GM23248 (cell line): ENCODE measurements at regions not wholly inside any gene's neighbourhood (a gene's known extent, or its start where the extent isn't known, plus 50 kb on each side); places are given as distances from the start of the nearest gene placed in this dataset.

Experiments used
- DNase-seq: peaks from one replicate; pipeline ENCODE4 v3.0.0-alpha.2; 2015
- H2AFZ ChIP-seq: fragments of 200-600 bp; sonication (generic); 2 replicates; pipeline ENCODE4 v1.6.1; 2016; ENCODE audit warnings: antibody characterized with exemption
- H3F3A ChIP-seq: fragments of 200-600 bp; sonication (generic); 2 replicates; pipeline ENCODE4 v1.6.1; 2016; ENCODE audit warnings: mild to moderate bottlenecking, antibody characterized with exemption, mixed run types; ENCODE audit not compliant: insufficient read depth
- H3K27ac ChIP-seq: fragments of 200-600 bp; sonication (generic); 2 replicates; pipeline ENCODE4 v1.5.1; 2016; ENCODE audit warnings: mild to moderate bottlenecking
- H3K27me3 ChIP-seq: fragments of 200-600 bp; sonication (generic); replicated peaks from 2 replicates; pipeline ENCODE4 v1.6.1; 2016; ENCODE audit warnings: mild to moderate bottlenecking; ENCODE audit not compliant: insufficient read depth
- H3K36me3 ChIP-seq: fragments of 200-600 bp; sonication (generic); 2 replicates; pipeline ENCODE4 v1.6.1; 2016; ENCODE audit warnings: low read depth, mild to moderate bottlenecking
- H3K4me1 ChIP-seq: fragments of 200-600 bp; sonication (generic); 2 replicates; pipeline ENCODE4 v1.6.1; 2016; ENCODE audit warnings: mild to moderate bottlenecking; ENCODE audit not compliant: insufficient read depth
- H3K4me2 ChIP-seq: fragments of 200-600 bp; sonication (generic); one replicate; pipeline ENCODE4 v1.6.1; 2016; ENCODE audit warnings: mild to moderate bottlenecking; ENCODE audit not compliant: unreplicated experiment
- H3K4me3 ChIP-seq: fragments of 200-600 bp; sonication (generic); 2 replicates; pipeline ENCODE4 v1.5.1; 2016; ENCODE audit warnings: mild to moderate bottlenecking
- H3K79me2 ChIP-seq: fragments of 200-600 bp; sonication (generic); 2 replicates; pipeline ENCODE4 v1.6.1; 2016; ENCODE audit warnings: mild to moderate bottlenecking; ENCODE audit not compliant: insufficient read depth
- H3K9ac ChIP-seq: fragments of 200-600 bp; sonication (generic); 2 replicates; pipeline ENCODE4 v1.6.1; 2016; ENCODE audit warnings: mild to moderate bottlenecking
- H3K9me2 ChIP-seq: fragments of 200-600 bp; sonication (generic); 2 replicates; pipeline ENCODE4 v1.6.1; 2016; ENCODE audit warnings: mixed run types, mild to moderate bottlenecking, moderate library complexity; ENCODE audit not compliant: insufficient read depth
- H3K9me3 ChIP-seq: fragments of 200-600 bp; sonication (generic); one replicate; pipeline ENCODE4 v1.6.1; 2017; ENCODE audit warnings: low read depth
- H4K20me1 ChIP-seq: fragments of 200-600 bp; sonication (generic); 2 replicates; pipeline ENCODE4 v1.6.0; 2016; ENCODE audit not compliant: insufficient read depth
- EZH2 ChIP-seq: fragments of 200-600 bp; sonication (generic); IDR thresholded peaks from 2 replicates; pipeline ENCODE4 v1.6.1; 2018; ENCODE audit warnings: antibody characterized with exemption, mild to moderate bottlenecking; ENCODE audit not compliant: insufficient read depth, poor library complexity, severe bottlenecking
- EZH2phosphoT487 ChIP-seq: fragments of 200-600 bp; sonication (generic); IDR thresholded peaks from 2 replicates; pipeline ENCODE4 v1.6.1; 2018; ENCODE audit warnings: antibody characterized with exemption, moderate library complexity, mild to moderate bottlenecking, low read depth; ENCODE audit not compliant: insufficient read depth
- WGBS, 2 experiments: methylation state at CpG; one replicate each; pipeline ENCODE4 v1.1.6; 2015 to 2017; ENCODE audit warnings: low lambda C conversion rate in 2 of 2, low coverage in 1 of 2; ENCODE audit errors: missing lambda C conversion rate in 2 of 2; 5-methylcytosine and 5-hydroxymethylcytosine counted together
- in situ Hi-C: fragments of 300-500 bp; cut with MboI; formaldehyde crosslinking; loops from 2 replicates; pipeline ENCODE4 v1.15.0; 2020

DNA sequence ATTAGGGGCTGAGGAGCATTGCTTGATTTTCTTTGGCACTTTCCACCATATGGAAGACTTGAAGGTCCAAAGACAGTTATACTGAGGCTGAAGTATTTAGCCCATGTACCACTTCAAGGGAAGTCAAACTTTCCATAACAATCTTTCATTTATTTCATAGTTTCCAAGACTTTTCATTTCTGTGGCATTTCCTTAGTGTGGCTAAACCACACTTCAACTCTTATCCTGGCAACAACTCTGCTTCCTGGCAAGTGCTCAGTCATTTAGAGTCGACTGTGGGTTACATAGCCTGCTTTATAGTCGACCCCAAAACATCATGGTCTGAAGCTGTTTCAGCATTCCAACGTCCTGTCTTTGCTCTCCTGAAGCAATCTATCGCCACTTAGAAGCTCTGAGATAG, 343.0 kb upstream of the SEMA3D start:
- in situ Hi-C loops, result no loop called here
- 16 to 22% methylated on average over 4 of the region's 4 CpGs for WGBS, 2 experiments
- no peaks in the 10 kb centered on the region for H3K9me3 ChIP-seq
- peak overlapping the region; percentile 14; the same call in 1 of the 2 replicates for H3K9ac ChIP-seq
- H4K20me1 ChIP-seq, result no peaks in the 10 kb centered on the region
- peak overlapping the region; percentile 28; the same call in 1 of the 2 replicates for H2AFZ ChIP-seq
- TF ChIP-seq EZH2, result no peak
- peak; percentile 76 for DNase-seq
- H3K79me2 ChIP-seq, result no peaks in the 10 kb centered on the region
- H3F3A ChIP-seq, result peaks cover 24% of the 10 kb centered on the region
- H3K27me3 ChIP-seq, result no peaks in the 10 kb centered on the region
- peak overlapping the region; percentile 53 for H3K4me2 ChIP-seq
- H3K4me1 ChIP-seq, result peaks cover 37% of the 10 kb centered on the region
- H3K9me2 ChIP-seq, result no peaks in the 10 kb centered on the region; the same call in 1 of the 2 replicates
- no peaks in the 10 kb centered on the region for H3K36me3 ChIP-seq
- H3K4me3 ChIP-seq, result 0 out of 2 replicates have a peak overlapping the region, but pooled peaks have one; percentile 18
- peak overlapping the region; percentile 73 for H3K27ac ChIP-seq

DNA sequence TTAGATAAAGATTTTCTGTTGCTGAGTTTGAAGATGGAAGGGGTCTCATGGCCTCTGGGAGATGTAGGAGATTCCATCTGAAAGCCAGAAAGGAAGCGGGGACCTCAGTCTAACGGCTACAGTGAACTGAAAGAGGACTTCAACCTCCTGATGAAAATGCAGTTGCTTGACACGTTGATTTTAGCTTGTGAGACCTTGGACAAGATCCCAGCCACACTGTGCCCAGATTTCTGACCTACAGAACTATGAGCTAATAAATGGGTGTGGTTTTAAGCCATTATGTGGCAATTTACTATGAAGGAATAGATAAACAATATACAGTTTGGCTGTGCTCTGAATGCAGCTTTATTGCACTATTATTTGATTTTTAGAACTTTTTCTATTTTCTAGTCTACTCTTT, 342.3 kb upstream of the SEMA3D start:
- peak overlapping the region; percentile 53 for H3K4me2 ChIP-seq
- peak; percentile 72 for DNase-seq

DNA sequence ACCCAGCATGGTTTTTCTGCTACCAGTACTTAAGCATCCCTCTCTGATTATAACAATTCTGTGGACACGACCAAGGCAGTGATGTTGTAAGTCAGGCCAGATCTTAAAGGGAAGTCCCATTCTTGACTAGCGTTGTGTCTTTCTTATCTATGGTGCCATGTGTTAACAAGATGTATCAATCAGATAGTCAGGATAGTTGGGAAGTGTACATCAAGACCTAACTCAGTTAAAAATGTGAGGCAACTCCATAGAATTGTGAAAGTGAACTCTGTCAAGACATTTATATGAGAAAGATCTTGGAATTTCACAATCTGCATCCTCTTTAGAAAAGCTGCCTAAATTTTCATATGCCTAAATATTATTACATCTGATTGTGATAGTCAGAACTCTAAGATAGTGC, 341.7 kb upstream of the SEMA3D start:
- H3K4me3 ChIP-seq, result no peak overlapping the region
- H3K4me1 ChIP-seq, result peaks cover 37% of the 10 kb centered on the region
- in situ Hi-C loops, result no loop called here
- H3K27me3 ChIP-seq, result no peaks in the 10 kb centered on the region
- peak overlapping the region; percentile 53 for H3K4me2 ChIP-seq
- peak overlapping the region; percentile 73 for H3K27ac ChIP-seq
- no peaks in the 10 kb centered on the region for H4K20me1 ChIP-seq
- no peak overlapping the region for H2AFZ ChIP-seq
- no peaks in the 10 kb centered on the region for H3K9me3 ChIP-seq
- peak; percentile 41 for DNase-seq
- peaks cover 24% of the 10 kb centered on the region for H3F3A ChIP-seq
- no peaks in the 10 kb centered on the region; the same call in 1 of the 2 replicates for H3K9me2 ChIP-seq
- no peak overlapping the region for H3K9ac ChIP-seq
- no peak for TF ChIP-seq EZH2
- TF ChIP-seq EZH2phosphoT487, result no peak
- 54 to 56% methylated on average over 2 of the region's 2 CpGs for WGBS, 2 experiments
- H3K36me3 ChIP-seq, result no peaks in the 10 kb centered on the region
- no peaks in the 10 kb centered on the region for H3K79me2 ChIP-seq

More for the DNA sequence above, 342.3 kb upstream of the SEMA3D start:
- Histone ChIP-seq H3K9ac (0 out of 2 replicates have a peak overlapping the region, but pooled peaks have one; percentile 14), H3K4me1 (peaks cover 37% of the 10 kb centered on the region), H3K9me2 (no peaks in the 10 kb centered on the region; the same call in 1 of the 2 replicates), H3K9me3 (no peaks in the 10 kb centered on the region), H3K36me3 (no peaks in the 10 kb centered on the region), H3K4me3 (no peak overlapping the region), H3K27ac (peak overlapping the region; percentile 73), H3K27me3 (no peaks in the 10 kb centered on the region), H3F3A (peaks cover 24% of the 10 kb centered on the region), H4K20me1 (no peaks in the 10 kb centered on the region), H3K79me2 (no peaks in the 10 kb centered on the region), H2AFZ (no peak overlapping the region)
- TF ChIP-seq EZH2phosphoT487 (no peak), EZH2 (no peak)
- in situ Hi-C loops, result no loop called here
- WGBS, 2 experiments, result 53 to 54% methylated on average over 3 of the region's 3 CpGs

DNA sequence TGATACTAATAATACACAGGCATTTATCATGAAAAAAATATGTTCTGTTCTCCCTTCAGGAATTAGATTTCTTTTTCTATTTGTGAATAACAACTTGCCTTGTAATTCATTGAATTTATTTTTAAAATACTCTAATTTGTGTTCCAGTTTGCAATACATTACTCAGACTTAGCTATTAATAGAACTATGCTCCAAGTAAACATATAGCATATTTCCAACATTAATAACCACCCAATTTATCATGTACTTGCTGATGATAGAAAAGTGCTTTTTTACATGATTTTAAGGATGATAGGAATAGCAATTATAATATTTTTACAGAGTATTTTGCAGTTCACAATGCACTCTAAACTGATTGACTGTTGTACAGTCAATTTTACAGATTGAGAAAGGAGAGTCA, 338.8 kb upstream of the SEMA3D start:
- in situ Hi-C loops, result no loop called here
- Histone ChIP-seq H3K27ac (0 out of 2 replicates have a peak overlapping the region, but pooled peaks have one; percentile 4), H3F3A (peaks cover 24% of the 10 kb centered on the region), H3K79me2 (no peaks in the 10 kb centered on the region), H3K36me3 (no peaks in the 10 kb centered on the region), H2AFZ (no peak overlapping the region), H3K9me3 (no peaks in the 10 kb centered on the region), H3K4me2 (peak overlapping the region; percentile 28), H3K9me2 (no peaks in the 10 kb centered on the region), H3K27me3 (no peaks in the 10 kb centered on the region), H3K4me3 (no peak overlapping the region), H4K20me1 (no peaks in the 10 kb centered on the region), H3K4me1 (peaks cover 35% of the 10 kb centered on the region), H3K9ac (no peak overlapping the region)
- TF ChIP-seq EZH2phosphoT487 (no peak), EZH2 (no peak)
- DNase-seq, result peak; percentile 26

DNA sequence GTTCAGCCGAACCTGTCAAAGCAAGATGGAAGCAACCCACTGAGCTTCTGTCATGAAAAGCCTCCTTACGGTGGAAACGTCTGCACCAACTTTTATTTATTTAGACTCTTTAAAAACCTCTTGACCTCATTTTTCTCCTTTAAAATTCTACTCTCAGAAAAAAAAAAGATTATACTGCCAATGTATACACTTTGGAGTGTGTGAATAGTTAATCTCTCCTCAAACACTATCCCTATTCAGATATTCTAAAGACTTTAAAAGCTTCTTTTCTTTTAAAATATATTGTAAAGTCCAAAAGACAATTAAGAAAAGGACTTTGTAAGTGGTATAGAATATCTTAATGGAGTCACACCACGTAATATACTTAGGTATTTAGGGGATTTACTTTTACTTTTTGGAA, 335.2 kb upstream of the SEMA3D start:
- DNase-seq, result no peak
- Histone ChIP-seq H3K9ac (no peak overlapping the region), H3K4me3 (no peak overlapping the region), H4K20me1 (no peaks in the 10 kb centered on the region), H2AFZ (no peak overlapping the region), H3K27ac (no peak overlapping the region), H3K9me3 (no peaks in the 10 kb centered on the region), H3K4me1 (peaks cover 9% of the 10 kb centered on the region), H3K36me3 (no peaks in the 10 kb centered on the region), H3K79me2 (no peaks in the 10 kb centered on the region), H3K4me2 (no peak overlapping the region), H3K27me3 (no peaks in the 10 kb centered on the region), H3K9me2 (no peaks in the 10 kb centered on the region), H3F3A (no peaks in the 10 kb centered on the region; the same call in 1 of the 2 replicates)
- 79 to 84% methylated on average over 4 of the region's 4 CpGs for WGBS, 2 experiments
- TF ChIP-seq EZH2, result no peak
- TF ChIP-seq EZH2phosphoT487, result no peak
- in situ Hi-C loops, result no loop called here
